HCT116 (cell line): ENCODE measurements at regions not wholly inside any gene's neighbourhood (a gene's known extent, or its start where the extent isn't known, plus 50 kb on each side); places are given as distances from the start of the nearest gene placed in this dataset.

Source experiments
- ATAC-seq: fragments of 200-7000 bp; cut with Tn5 transposase; 2 replicates; pipeline ENCODE4 v1.9.1; 2020; ENCODE audit warnings: mild to moderate bottlenecking, moderate library complexity
- BruUV-seq: library from RNA; stranded (reverse); fragments of 400-500 nt; replicated peaks from 2 replicates; lab custom pipeline; 2021; lab: Mats Ljungman, UMichigan
- CTCF ChIA-PET: fragments of 300-600 bp; sonication (Branson Sonifier 250); formaldehyde crosslinking; loops from one replicate; lab custom pipeline; 2021; ENCODE audit warnings: antibody characterized with exemption; lab: Charles Lee
- POLR2A ChIA-PET: fragments of 300-600, 350-600 bp; sonication (Branson Sonifier 250); formaldehyde crosslinking; loops from one replicate; lab custom pipeline; 2021; ENCODE audit warnings: antibody characterized with exemption; lab: Charles Lee
- RAD21 ChIA-PET, 2 experiments: fragments of 300-600 bp; sonication (Branson Sonifier 250); formaldehyde crosslinking; loops; one replicate each; lab custom pipeline; 2023; ENCODE audit warnings: low total read pairs in 2 of 2; ENCODE audit not compliant: uncharacterized antibody in 2 of 2, unreplicated experiment in 2 of 2, low non-redundant PET in 1 of 2; lab: Charles Lee
- DNase-seq: peaks from one replicate; pipeline ENCODE4 v3.0.0-alpha.2; 2010; ENCODE audit warnings: low read depth, low spot score
- H2AFZ ChIP-seq: fragments of 200-600 bp; shearing (Covaris generic), sonication (generic); 2 replicates; pipeline ENCODE4 v1.6.1; 2017; ENCODE audit warnings: low read depth, mixed run types, mixed read lengths, antibody characterized with exemption, low read length; ENCODE audit not compliant: poor library complexity, severe bottlenecking
- H3K27ac ChIP-seq: 2 replicates; pipeline ENCODE4 v1.5.1; 2012; ENCODE audit warnings: low read depth, low read length
- H3K27me3 ChIP-seq: fragments of 200-600 bp; sonication (generic); 2 replicates; pipeline ENCODE4 v1.6.1; 2016; ENCODE audit warnings: mixed run types, low read length, mixed read lengths; ENCODE audit not compliant: insufficient read depth
- H3K36me3 ChIP-seq, 2 experiments: fragments of 200-500 bp in 1 of 2; fragments of 200-600 bp in 1 of 2; sonication (Bioruptor generic) in 1 of 2; sonication (generic) in 1 of 2; 2 replicates each; pipeline versions ENCODE4 v1.5.1 to v1.6.1; 2014 to 2016; ENCODE audit warnings: low read length in 2 of 2, inconsistent platforms in 1 of 2, mixed read lengths in 1 of 2, mixed run types in 1 of 2; ENCODE audit not compliant: insufficient read depth in 2 of 2, control insufficient read depth in 1 of 2
- H3K4me1 ChIP-seq, 2 experiments: fragments of 200-600 bp in 1 of 2; sonication (generic) in 1 of 2; 2 replicates each; pipeline versions ENCODE4 v1.5.1 to v1.6.1; 2012 to 2017; ENCODE audit warnings: low read length in 2 of 2, inconsistent platforms in 1 of 2, mild to moderate bottlenecking in 1 of 2, mixed read lengths in 1 of 2, mixed run types in 1 of 2, moderate library complexity in 1 of 2; ENCODE audit not compliant: insufficient read depth in 2 of 2, control insufficient read depth in 1 of 2
- H3K4me2 ChIP-seq: fragments of 200-600 bp; sonication (generic); 2 replicates; pipeline ENCODE4 v1.6.1; 2017; ENCODE audit warnings: mixed run types, low read length, mixed read lengths
- H3K4me3 ChIP-seq, 2 experiments: fragments of 200-600 bp in 1 of 2; sonication (generic) in 1 of 2; replicated peaks in 1 of 2; 2 replicates each; pipeline ENCODE4 v1.5.1; 2011 to 2016; ENCODE audit warnings: low read length in 2 of 2, control low read depth in 1 of 2, low read depth in 1 of 2, mild to moderate bottlenecking in 1 of 2, mixed read lengths in 1 of 2, mixed run types in 1 of 2
- H3K79me2 ChIP-seq: fragments of 200-600 bp; sonication (generic); 2 replicates; pipeline ENCODE4 v1.6.1; 2017; ENCODE audit warnings: mild to moderate bottlenecking, mixed run types, low read length, moderate library complexity, mixed read lengths; ENCODE audit not compliant: insufficient read depth
- H3K9ac ChIP-seq: fragments of 200-600 bp; sonication (generic); 2 replicates; pipeline ENCODE4 v1.6.1; 2016; ENCODE audit warnings: low read length, mixed read lengths
- H3K9me2 ChIP-seq: fragments of 200-600 bp; sonication (generic), shearing (Covaris generic); 2 replicates; pipeline ENCODE4 v1.6.1; 2017; ENCODE audit warnings: mixed run types, mild to moderate bottlenecking, moderate library complexity; ENCODE audit not compliant: insufficient read depth
- H3K9me3 ChIP-seq, 2 experiments: fragments of 200-500 bp in 1 of 2; fragments of 200-600 bp in 1 of 2; sonication (Bioruptor generic) in 1 of 2; sonication (generic) in 1 of 2; 2 replicates each; pipeline ENCODE4 v1.6.1; 2014 to 2017; ENCODE audit warnings: low read length in 2 of 2, mixed read lengths in 2 of 2, inconsistent platforms in 1 of 2, low read depth in 1 of 2, mild to moderate bottlenecking in 1 of 2, mixed run types in 1 of 2, moderate library complexity in 1 of 2; ENCODE audit not compliant: control insufficient read depth in 1 of 2, insufficient read depth in 1 of 2
- H4K20me1 ChIP-seq: fragments of 200-600 bp; sonication (generic), shearing (Covaris generic); 2 replicates; pipeline ENCODE4 v1.6.1; 2017; ENCODE audit warnings: mixed run types, mild to moderate bottlenecking, moderate library complexity; ENCODE audit not compliant: insufficient read depth
- CEBPB ChIP-seq: IDR thresholded peaks from 2 replicates; pipeline ENCODE4 v1.6.1; 2012; ENCODE audit warnings: low read depth
- CTCF ChIP-seq, 3 experiments: fragments of 200-600 bp in 1 of 3; sonication (generic) in 1 of 3; IDR thresholded peaks in 2 of 3; conservative IDR thresholded peaks in 1 of 3; 2 replicates each; pipeline ENCODE4 v1.5.1; 2012 to 2017; ENCODE audit warnings: low read depth in 2 of 3, low read length in 2 of 3, antibody characterized with exemption in 1 of 3, borderline replicate concordance in 1 of 3, control low read depth in 1 of 3, mild to moderate bottlenecking in 1 of 3, mixed read lengths in 1 of 3, mixed run types in 1 of 3, moderate library complexity in 1 of 3; ENCODE audit not compliant: insufficient read depth in 1 of 3
- EGR1 ChIP-seq: IDR thresholded peaks from 2 replicates; pipeline ENCODE4 v1.6.1; 2012; ENCODE audit warnings: low read depth
- EZH2phosphoT487 ChIP-seq: fragments of 200-600 bp; IDR thresholded peaks from 2 replicates; pipeline ENCODE4 v1.6.1; 2018; ENCODE audit warnings: antibody characterized with exemption, borderline replicate concordance
- MAX ChIP-seq: IDR thresholded peaks from 2 replicates; pipeline ENCODE4 v1.6.1; 2012
- SRF ChIP-seq: IDR thresholded peaks from 2 replicates; pipeline ENCODE4 v1.6.1; 2012; ENCODE audit warnings: low read depth
- TCF7L2 ChIP-seq: IDR thresholded peaks from 2 replicates; pipeline ENCODE4 v1.7.0; 2011; ENCODE audit warnings: borderline replicate concordance, inconsistent platforms; ENCODE audit not compliant: insufficient read depth, insufficient read length; ENCODE audit errors: extremely low read depth
- YY1 ChIP-seq: IDR thresholded peaks from 2 replicates; pipeline ENCODE4 v1.6.1; 2011; ENCODE audit warnings: low read length, low read depth, moderate library complexity, mild to moderate bottlenecking; ENCODE audit not compliant: insufficient replicate concordance; ENCODE audit errors: extremely low read depth
- ZBTB33 ChIP-seq: IDR thresholded peaks from 2 replicates; pipeline ENCODE4 v1.6.1; 2011; ENCODE audit warnings: mild to moderate bottlenecking, low read length, moderate library complexity; ENCODE audit not compliant: insufficient replicate concordance; ENCODE audit errors: extremely low read depth
- ZNF274 ChIP-seq: fragments of 200-500 bp; sonication (Bioruptor generic); IDR thresholded peaks from 2 replicates; pipeline ENCODE4 v1.6.1; 2014; ENCODE audit warnings: mild to moderate bottlenecking, low read depth, low read length, inconsistent platforms
- intact Hi-C: fragments of 100-400 bp; cut with micrococcal nuclease; formaldehyde crosslinking; loops from 2 replicates; pipeline ENCODE4 v1.10.0; 2022

- Histone ChIP-seq H3K27me3 (no peaks in the 10 kb centered on the region), H4K20me1 (no peaks in the 10 kb centered on the region), H3K4me2 (no peak overlapping the region), H2AFZ (no peak overlapping the region), H3K9me3 (no peaks in the 10 kb centered on the region), H3K36me3 (no peaks in the 10 kb centered on the region), H3K9ac (no peak overlapping the region), H3K27ac (no peak overlapping the region), H3K9me2 (no peaks in the 10 kb centered on the region), H3K4me3 (no peak overlapping the region), H3K79me2 (no peaks in the 10 kb centered on the region), H3K4me1 (no peaks in the 10 kb centered on the region)
- ChIA-PET POLR2A (no interaction called here), CTCF (no interaction called here), RAD21 (no interaction called here)
- BruUV-seq: no TSS peak
- intact Hi-C loops: no loop called here
- DNase-seq (no peak), ATAC-seq (no peak)
- TF ChIP-seq SRF (no peak), CEBPB (no peak), TCF7L2 (no peak), YY1 (no peak), EZH2phosphoT487 (no peak), ZNF274 (no peak), EGR1 (no peak), CTCF (IDR thresholded peaks at IDR 0.05 in 2 of 3, conservative IDR thresholded peaks at IDR 0.05 in 1 of 3; ENCODE audit: borderline replicate concordance in 1 of 3, insufficient read depth in 1 of 3, low read depth in 2 of 3, low read length in 2 of 3) (no peak), ZBTB33 (no peak), MAX (no peak)
Observed at GRCh38 chr4:123673971-123674370, 277.4 kb downstream of the SPRY1 start.
